Ovary (tissue), 3 donors: ENCODE measurements at regions not wholly inside any gene's neighbourhood (a gene's known extent, or its start where the extent isn't known, plus 50 kb on each side); places are given as distances from the start of the nearest gene placed in this dataset.

Source experiments
- CTCF ChIP-seq, 3 donors: fragments of 450-650 bp in 2 of 3; fragments of 200-600 bp in 1 of 3; IDR thresholded peaks; one replicate each; pipeline versions ENCODE4 v1.5.1 to v1.8.0; 2016 to 2022; ENCODE audit warnings: antibody characterized with exemption in 3 of 3, mild to moderate bottlenecking in 1 of 3
- EP300 ChIP-seq: sonication (generic); formaldehyde crosslinking; IDR thresholded peaks from one replicate; pipeline ENCODE4 v1.6.1; 2017; ENCODE audit warnings: antibody characterized with exemption
- donor health status: DM: no; HTN: no; CAD: no.

GRCh38 chr2:9707008-9707407 is 76.2 kb upstream of the YWHAQ start:
- TF ChIP-seq CTCF (IDR thresholded peaks at IDR 0.05) (no peak), EP300 (no peak)
